NCI-H2107 (cell line): ENCODE measurements at regions not wholly inside any gene's neighbourhood (a gene's known extent, or its start where the extent isn't known, plus 50 kb on each side); places are given as distances from the start of the nearest gene placed in this dataset.

Experiments used
- DNase-seq: peaks from one replicate; lab custom pipeline; 2025; lab: John Stamatoyannopoulos, UW

DNA sequence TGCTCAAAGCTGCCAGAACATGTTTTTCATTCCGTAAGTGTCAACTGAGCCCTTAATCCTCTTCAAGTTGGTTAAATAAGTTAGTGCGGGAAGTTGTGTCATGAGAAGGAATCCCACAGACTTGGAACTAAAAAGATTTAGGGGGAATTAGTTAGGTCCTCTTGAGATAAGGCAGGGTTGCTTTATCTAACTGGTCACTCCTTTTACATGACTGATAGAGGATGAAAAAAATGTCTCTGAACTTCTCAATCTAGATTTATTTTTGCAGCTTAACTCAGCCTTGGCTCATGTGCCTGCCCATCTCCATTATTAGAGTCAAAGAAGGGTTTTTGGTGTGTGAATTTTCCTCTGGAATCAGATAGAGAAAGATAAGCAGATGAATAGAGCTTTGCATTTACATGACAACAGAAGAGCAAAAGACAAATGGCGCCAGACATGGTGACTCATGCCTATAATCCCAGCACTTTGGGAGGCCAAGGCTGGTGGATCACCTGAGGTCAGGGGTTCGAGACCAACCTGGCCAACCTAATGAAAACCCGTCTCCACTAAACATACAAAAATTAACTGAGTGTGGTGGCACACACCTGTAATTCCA is 882.9 kb downstream of the RPA4 start:
- no peak for DNase-seq

DNA sequence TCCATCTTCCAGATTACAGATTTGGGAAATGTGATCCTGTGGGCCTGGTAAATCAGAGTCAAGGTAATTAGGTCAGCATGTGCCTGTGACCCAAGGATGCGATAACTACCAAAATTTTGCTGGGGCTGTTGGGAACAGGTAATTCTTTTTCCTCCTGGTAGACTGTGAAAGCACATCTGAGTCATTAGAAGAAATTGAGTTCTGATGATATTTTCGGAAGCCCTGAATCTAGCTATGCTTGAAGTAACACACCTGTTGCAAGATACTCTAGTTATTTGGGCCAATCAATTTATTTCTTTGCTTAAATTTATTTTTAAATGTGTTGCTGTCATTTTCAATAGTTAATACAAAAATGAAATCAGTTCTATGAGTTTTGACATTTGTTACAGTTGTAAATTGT is 903.6 kb downstream of the RPA4 start:
- DNase-seq, result no peak

DNA sequence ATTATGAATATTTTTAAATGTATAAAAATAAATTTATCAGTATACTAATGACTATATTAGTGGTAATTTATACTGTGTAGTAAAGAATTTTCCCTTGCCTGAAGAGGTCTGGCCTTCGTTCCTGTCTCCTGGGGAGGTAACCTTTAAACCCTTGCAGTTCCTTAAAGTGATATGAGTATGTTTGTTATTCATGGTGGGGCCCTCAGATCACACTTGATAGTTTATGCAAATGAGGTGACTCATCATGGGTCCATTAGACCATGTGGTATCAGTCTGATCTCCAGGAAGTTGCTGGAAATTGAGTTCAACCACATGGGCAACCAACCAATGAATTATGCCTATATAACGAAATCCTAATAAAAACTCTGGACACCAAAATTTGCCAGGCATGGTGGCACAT is 904.1 kb downstream of the RPA4 start:
- DNase-seq, result no peak

DNA sequence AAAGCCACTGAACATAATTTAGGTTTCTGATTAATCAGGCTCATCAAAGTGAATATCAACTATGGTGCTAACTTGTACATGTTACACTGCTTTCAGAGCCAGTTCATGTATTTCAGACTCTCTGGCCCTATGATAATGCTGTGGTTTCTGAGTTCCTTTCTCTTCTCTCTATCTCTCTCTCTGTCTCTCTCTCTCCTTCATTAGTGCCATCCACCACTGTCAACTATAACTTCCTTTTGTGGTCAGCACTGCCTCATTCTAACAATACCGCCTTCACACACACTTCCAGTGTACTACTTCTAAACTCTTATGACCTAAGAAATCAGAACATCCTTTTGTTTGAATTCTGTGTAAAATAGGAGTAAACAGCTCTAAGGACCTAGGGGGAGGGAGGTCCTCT is 907.1 kb downstream of the RPA4 start:
- no peak for DNase-seq

DNA sequence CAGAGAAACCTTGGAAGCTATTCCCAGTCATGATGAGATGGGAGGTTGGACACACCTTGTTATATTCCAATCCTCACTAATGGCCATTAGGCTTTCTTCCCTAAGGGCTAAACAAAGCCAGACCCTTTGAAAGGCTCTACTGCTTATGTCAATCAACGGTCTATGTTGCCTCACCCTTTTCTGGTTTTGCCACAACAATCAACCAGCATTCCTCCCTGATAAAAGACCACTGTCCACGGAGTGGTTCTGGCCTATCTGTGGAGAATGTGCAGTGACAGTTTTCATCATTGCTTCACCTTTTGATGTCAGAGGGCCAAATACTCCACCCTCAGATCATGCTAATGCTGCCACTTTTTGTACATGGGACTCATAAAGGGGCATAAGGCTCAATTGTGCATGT is 913.4 kb downstream of the RPA4 start:
- DNase-seq, result no peak

DNA sequence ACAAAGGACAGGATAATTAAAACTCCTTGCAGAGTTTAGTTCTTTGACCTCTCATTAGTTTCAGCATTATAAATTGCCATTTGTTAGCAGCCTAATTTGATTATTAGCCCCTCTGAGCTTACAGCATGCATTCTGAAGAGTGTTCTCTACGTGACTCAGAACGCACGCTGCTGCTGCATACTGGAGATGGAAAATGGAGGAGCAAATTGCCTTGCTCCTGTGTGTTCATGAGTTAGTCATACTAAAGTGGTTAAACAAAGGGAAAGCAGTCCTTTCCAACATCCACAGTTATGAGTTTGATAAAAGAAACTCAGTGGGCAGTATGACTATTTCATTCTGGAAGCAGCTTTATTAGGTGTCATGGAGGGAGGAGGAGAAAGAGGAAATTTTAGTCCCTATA is 922.5 kb downstream of the RPA4 start:
- DNase-seq, result no peak

DNA sequence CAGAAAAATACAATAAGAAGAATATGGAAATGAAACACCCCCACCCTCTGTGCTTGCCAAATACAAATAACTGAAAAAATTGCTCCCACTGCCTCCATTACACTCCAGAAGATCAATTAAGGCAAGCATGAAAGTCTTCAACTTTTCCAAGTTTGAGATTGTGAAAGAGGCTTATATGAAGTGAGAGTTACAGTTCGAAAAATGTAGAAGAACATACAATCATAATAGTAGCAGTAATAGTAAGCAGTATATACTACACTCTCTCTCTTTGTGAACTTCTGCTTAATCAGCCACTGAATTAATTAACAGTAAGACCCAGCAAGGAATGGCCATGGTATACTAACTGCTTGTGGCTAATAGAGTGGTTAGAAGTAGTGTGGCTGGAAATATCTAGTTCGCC is 923.2 kb downstream of the RPA4 start:
- DNase-seq, result no peak

DNA sequence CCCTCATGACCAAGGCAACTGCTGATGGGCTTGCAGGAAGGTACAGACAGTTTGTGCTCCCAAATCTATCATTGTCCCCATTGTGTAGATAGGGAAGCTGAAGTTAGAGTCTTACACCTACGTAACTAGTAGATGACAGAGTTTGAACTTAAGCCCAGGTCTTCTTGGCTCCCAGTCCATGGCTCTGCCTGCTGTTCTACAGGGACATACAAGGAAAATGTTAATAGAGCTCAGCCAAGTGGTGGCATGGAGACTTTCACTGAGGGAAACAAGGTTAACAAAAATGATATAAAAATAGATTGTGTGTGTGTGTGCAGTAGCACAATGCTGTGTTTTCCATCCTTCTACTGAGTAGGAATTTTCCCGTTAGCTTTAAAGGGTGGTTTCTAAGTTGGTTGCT is 936.5 kb downstream of the RPA4 start:
- no peak for DNase-seq

DNA sequence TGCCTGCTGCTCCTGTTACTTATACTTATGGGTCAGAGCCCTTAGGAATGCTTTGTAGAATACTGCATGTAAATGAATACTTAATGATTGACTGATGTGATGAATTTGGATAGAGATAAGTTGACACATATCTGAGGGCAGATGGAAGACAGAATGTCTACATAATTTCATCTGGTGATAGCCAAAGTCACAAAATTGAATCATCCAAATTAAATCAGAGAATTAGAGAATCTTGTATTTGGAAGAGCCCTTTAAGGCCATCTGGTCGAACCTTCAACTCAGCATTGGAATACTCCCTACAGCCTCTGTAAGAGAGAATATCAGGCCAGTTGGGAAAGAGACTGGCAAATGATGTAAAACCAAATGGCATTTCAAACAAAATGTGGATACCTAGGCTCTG is 944.8 kb downstream of the RPA4 start:
- no peak for DNase-seq

DNA sequence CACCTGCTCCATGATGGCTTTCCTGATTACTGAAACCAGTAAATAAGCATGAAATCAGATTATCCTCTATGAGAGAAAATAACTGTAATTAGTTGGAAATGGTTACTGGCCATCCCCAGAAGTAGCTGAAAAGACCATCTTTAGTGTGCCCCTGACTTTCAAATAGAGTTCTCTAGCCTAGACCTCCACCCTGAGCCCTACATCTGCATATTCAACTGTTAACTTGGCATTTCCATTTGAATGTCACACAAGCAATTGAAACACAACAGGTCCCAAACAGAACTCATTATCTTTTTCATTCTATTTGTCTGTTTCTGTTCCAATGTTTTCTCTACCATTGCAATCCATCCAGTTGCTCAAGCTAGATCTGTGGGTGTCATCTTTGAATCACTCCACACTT is 952.3 kb downstream of the RPA4 start:
- no peak for DNase-seq

DNA sequence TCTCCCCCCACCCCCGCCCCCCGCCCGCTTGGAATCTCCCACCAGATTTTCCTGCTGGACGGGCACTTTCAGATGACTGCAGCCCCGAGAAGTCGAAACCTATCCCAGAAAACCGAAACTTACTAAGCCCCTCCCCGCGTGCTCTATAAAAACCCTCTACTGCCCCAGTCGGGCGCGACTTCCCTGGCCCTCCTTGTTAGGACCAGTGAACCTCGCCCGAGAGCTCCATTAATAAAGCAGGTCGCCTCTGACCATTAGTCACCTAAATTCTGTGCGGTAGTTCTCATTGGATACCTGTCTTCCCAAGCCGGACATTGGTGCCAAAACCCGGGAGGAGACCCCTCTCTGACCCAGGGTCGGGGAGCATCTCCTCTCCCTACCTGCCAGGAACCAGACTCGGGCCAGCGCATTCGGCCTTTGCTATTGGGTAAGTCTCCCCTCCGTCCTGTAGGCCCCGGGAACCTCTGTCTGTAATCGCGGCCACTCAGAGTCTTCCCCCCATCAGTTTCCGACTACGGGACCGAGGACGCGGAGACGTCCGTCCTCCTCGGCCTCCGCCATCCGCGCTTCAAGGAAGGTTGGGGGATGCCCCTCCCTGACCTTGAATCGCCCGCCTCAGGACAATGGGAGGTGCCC is 958.0 kb downstream of the RPA4 start:
- DNase-seq, result no peak

DNA sequence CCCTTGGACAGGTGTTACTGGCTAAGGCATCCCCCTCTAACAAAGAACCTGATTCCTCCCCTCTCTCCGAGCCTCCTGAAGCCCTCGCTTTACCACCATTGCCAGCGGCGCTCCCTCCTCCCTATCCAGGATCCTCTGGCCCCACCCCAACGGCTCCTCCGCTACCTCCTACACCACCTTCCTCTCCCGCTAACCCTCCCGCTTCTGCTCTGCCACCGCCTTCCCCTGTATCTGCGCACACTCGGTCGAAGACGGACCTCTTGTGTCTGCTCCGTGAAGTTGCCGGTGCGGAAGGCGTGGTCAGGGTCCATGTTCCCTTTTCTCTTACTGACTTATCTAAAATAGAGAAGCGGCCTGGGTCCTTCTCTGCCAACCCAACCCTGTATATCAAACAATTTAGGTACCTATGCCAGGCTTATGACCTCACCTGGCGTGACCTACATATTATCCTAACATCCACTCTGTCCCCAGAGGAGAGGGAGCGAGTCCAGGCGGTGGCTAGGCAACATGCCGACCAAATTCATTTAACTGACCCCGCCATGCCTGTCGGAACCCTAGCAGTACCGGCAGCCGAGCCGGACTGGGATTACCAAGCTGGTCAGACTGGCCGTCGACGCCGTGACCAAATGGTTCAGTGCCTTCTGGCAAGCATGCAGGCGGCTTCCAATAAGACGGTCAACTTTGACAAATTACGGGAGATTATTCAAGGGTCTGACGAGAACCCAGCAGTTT is 958.9 kb downstream of the RPA4 start:
- DNase-seq, result no peak

DNA sequence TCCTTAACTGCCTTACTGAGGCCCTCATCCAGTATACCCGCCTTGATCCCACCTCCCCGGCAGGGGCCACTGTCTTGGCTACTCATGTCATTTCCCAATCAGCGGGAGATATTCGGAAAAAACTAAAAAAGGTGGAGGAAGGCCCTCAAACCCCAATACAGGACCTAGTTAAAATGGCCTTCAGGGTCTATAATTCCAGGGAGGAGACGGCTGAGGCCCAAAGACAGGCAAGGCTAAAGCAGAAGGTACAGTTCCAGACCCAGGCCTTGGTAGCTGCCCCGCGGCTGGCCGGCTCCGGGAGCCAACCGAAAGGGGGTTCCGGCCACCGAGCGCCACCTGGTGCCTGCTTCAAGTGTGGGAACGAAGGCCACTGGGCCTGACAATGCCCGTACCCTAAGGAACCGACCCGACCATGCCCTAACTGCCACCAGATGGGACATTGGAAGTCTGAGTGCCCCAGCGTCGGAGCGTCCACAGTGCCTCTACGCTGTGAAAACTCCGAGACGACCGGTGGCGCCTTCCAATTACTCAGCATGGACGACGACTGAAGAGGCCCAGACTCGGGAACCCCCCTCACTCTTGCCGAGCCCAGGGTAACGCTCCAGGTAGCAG is 959.6 kb downstream of the RPA4 start:
- DNase-seq, result no peak

DNA sequence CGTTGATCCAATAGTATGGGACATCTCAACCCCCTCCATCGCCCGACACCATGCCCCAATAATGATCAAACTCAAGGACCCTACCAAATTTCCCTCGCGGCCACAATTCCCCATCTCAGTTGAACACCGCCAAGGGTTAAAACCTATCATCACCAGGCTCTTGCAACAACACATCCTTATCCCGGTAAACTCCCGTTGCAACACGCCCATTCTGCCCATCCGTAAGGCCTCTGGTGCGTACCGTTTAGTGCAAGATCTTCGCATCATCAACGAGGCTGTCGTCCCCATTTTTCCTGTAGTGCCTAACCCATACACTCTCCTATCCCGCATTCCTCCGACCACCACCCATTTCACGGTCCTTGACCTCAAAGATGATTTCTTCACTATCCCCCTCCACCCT is 960.5 kb downstream of the RPA4 start:
- no peak for DNase-seq

DNA sequence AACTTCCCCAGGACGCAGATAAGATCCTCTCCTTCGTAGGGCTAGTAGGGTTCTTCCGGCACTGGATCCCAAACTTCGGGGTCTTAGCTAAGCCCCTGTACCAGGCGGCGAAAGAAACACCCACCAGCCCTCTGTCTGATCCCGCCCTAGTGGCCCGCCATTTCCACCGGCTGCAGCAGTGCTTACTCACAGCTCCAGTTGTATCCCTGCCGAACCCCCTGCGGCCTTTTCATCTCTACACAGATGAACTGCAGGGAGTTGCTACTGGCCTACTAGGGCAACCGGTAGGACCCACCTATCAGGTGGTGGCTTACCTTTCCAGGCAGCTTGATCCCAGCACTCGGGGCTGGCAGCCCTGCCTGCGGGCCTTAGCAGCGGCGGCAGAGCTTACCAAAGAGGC is 961.2 kb downstream of the RPA4 start:
- no peak for DNase-seq

DNA sequence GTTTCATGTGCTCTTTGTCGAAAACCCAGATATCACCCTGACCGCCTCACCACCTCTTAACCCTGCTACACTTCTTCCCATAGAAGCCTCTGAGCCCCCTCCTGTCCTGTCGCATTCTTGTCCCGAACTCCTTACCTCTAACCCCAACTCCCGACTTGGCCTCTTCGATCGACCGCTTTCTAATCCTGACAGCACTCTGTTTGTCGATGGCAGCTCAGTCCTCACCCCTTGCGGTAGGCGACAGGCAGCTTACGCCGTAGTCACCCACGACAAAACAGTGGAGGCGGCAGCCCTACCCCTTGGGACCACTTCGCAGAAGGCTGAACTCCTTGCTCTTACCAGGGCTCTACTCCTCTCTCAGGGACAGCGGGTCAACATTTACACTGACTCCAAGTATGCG is 961.7 kb downstream of the RPA4 start:
- no peak for DNase-seq

DNA sequence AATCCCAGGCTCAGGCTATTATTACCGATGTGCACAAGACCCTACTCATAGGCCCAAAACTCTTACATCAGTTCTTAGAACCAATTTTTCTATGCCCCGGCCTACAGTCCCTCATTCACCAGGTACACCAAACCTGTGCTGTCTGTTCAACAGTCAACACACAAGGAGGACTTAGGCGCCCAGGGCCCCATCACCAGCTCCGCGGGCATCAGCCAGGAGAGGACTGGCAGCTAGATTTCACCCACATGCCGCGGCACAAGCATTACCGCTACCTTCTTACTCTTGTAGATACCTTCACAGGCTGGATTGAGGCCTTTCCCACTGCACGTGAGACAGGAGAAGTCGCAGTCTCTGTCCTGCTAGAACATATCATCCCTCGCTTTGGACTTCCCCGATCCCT is 962.5 kb downstream of the RPA4 start:
- DNase-seq, result no peak

DNA sequence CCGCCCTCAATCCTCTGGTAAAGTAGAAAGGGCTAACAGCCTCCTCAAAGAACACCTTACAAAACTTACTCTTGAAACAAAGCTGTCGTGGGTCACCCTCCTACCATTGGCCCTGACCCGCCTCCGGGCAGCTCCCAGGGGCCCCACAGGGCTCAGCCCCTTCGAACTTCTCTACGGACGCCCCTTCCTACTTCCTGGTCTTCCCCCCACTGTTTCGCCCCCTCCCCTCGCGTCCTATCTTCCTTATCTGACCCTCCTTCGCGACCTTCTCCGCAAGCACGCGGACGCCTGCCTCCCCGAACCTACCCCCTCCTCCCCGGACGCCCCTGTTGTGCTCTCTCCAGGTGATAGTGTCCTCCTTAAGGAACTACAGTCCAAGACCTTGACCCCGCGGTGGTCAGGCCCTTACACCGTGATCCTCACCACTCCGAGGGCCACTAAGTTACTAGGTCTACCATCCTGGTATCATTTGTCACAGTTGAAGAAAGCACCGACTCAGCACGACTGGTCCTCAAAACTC is 963.1 kb downstream of the RPA4 start:
- DNase-seq, result no peak

DNA sequence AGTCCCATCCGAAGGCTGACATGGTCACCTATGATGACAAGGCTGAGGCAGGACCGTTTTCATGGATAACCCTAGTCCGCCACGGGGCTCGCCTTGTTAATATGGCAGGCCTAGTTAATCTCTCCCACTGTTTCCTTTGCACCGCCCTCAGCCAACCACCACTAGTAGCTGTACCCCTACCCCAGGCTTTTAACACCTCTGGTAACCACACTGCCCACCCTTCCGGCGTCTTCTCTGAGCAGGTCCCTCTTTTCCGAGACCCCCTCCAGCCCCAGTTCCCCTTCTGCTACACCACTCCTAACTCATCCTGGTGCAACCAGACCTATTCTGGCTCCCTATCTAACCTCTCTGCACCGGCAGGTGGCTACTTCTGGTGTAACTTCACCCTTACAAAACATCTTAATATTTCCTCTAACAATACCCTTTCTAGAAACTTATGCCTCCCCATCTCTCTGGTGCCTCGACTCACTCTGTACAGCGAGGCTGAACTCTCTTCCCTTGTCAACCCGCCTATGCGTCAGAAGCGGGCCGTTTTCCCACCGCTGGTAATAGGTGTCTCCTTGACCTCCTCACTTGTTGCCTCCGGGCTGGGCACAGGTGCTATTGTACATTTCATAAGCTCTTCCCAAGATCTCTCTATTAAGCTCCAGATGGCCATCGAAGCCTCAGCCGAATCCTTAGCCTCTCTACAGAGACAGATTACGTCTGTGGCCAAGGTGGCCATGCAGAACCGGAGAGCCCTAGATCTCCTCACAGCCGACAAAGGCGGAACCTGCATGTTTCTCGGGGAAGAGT is 964.4 kb downstream of the RPA4 start:
- no peak for DNase-seq

DNA sequence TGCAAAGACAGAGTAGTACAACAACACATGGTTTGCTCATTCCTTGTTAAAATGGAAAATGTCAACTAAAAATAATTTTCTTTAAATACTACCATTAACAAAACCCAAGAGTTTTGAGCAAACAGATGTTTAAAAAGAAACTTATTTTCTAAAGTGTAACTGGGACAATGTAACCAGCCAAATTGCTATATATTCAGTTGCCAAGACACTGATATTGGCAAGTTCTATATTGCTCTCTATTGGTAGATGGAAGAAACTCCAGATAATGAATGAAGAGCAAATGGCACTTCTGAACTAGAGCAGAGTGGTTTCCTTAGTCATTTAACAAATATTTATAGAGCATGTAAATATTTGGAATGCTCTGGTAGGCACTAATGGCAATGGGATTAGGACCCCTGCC is 966.2 kb downstream of the RPA4 start:
- no peak for DNase-seq

DNA sequence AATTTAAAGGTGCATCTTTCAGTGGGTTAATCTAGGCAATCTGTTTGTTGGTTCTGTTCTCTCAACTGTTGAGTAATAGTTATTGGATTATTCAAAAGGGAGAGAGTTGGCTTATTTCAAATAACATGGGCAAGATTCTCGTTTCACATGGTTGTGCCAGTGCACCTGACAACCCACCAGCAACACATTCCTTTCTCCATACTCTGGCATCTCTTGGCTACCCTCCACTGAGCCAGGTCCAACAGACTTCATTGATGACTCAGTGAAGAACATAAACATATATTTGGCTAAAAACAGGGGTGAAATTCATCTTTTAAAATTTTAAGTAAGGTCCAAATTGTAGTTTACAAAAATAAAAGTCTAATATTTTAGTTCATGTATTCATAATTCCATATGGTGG is 967.2 kb downstream of the RPA4 start:
- no peak for DNase-seq

DNA sequence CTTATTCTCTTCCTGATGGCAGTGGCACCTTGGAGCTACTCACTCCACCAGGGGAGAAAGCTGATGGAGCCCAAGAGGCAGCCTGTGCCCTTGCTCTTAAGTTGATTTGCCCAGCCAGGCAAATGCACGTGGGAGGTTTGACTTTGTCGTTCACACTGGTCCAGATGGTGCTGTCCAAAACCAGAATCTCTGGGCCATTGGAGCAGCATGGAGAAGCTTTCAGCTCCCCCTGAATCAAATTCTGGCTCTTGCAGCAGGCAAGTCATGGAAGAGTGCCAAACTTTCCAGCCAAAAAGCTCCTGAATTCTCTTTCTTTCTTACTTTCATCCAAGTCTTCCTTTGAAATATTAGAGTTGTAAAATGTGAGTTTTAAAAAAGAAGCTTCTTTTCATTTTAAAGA is 970.4 kb downstream of the RPA4 start:
- no peak for DNase-seq
